NCI-H2196 (cell line): ENCODE measurements at regions not wholly inside any gene's neighbourhood (a gene's known extent, or its start where the extent isn't known, plus 50 kb on each side); places are given as distances from the start of the nearest gene placed in this dataset.

ENCODE experiments used
- DNase-seq: peaks from one replicate; lab custom pipeline; 2025; ENCODE audit not compliant: unreplicated experiment; lab: John Stamatoyannopoulos, UW

- no peak for DNase-seq
Observed at GRCh38 chr2:19846567-19846966, 55.2 kb downstream of the TTC32 start.

- no peak for DNase-seq
Observed at GRCh38 chr2:19846030-19846429, 55.8 kb downstream of the TTC32 start.

- DNase-seq = no peak
Observed at GRCh38 chr2:19845323-19845920, 56.4 kb downstream of the TTC32 start.

GRCh38 chr2:19844750-19845149, 57.0 kb downstream of the TTC32 start:
- no peak for DNase-seq

- DNase-seq = no peak
Observed at GRCh38 chr2:19843992-19844515, 57.7 kb downstream of the TTC32 start.

- DNase-seq = no peak
Observed at GRCh38 chr2:19841918-19842693, 59.7 kb downstream of the TTC32 start.

- DNase-seq = no peak
Observed at GRCh38 chr2:19839438-19839837, 62.3 kb downstream of the TTC32 start.

- DNase-seq = no peak
Observed at GRCh38 chr2:19838616-19839015, 63.2 kb downstream of the TTC32 start.

- DNase-seq = peak; percentile 10
Observed at GRCh38 chr2:19837235-19837766, 64.5 kb downstream of the TTC32 start.

GRCh38 chr2:19835781-19836281, 66.0 kb downstream of the TTC32 start:
- DNase-seq = peak; percentile 68

GRCh38 chr2:19833978-19834377, 67.8 kb downstream of the TTC32 start:
- no peak for DNase-seq

GRCh38 chr2:19829672-19830071, 72.1 kb downstream of the TTC32 start:
- no peak for DNase-seq

- DNase-seq = no peak
Observed at GRCh38 chr2:19826874-19827273, 74.9 kb downstream of the TTC32 start.

GRCh38 chr2:19823507-19823906, 78.3 kb downstream of the TTC32 start:
- DNase-seq = no peak

GRCh38 chr2:19819097-19820065, 82.4 kb downstream of the TTC32 start:
- no peak for DNase-seq

- no peak for DNase-seq
Observed at GRCh38 chr2:19818543-19818942, 83.2 kb downstream of the TTC32 start.

GRCh38 chr2:19818039-19818438, 83.7 kb downstream of the TTC32 start:
- DNase-seq = no peak

- no peak for DNase-seq
Observed at GRCh38 chr2:19815746-19816145, 86.0 kb downstream of the TTC32 start.

- peak; percentile 19 for DNase-seq
Observed at GRCh38 chr2:19812166-19812565, 89.6 kb downstream of the TTC32 start.

GRCh38 chr2:19811186-19811585, 90.6 kb downstream of the TTC32 start:
- DNase-seq = no peak

- no peak for DNase-seq
Observed at GRCh38 chr2:19810637-19811036, 91.1 kb downstream of the TTC32 start.
